ENCODE measurements at regions not wholly inside any gene's neighbourhood (a gene's known extent, or its start where the extent isn't known, plus 50 kb on each side); places are given as distances from the start of the nearest gene placed in this dataset.
"Not testable (repeated sequence)": the region's sequence is repeated elsewhere in the genome, so short reads cannot be mapped to it uniquely, and the experiment has no call there.

DNA sequence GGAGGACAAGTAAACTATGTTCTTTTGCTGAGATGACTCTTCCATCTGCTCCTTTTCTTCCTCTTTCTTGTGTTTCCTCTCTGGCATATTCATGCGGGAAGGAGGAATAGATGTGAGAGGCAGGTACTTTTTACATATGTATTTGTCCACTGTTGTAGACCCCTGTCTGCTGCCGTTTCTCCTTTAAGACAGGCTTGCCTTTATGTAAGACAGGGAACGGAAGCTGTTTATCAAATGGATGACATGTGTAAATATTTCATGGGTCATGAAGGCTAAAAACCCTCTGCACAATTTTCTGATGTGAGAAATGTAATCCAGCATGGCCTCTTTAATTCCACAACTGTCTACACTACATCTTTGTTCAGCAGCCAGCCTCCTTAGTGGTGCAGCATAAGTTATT, 1525.5 kb upstream of the NUDT12 start:
- DNase-seq: no peak

- no peak for DNase-seq
Measured at GRCh38 chr5:105057893-105058292, 1495.3 kb upstream of the NUDT12 start.

GRCh38 chr5:105057001-105057436, 1494.4 kb upstream of the NUDT12 start:
- no peak for DNase-seq

- DNase-seq: no peak
Measured at GRCh38 chr5:105054406-105054805, 1491.8 kb upstream of the NUDT12 start.

DNA sequence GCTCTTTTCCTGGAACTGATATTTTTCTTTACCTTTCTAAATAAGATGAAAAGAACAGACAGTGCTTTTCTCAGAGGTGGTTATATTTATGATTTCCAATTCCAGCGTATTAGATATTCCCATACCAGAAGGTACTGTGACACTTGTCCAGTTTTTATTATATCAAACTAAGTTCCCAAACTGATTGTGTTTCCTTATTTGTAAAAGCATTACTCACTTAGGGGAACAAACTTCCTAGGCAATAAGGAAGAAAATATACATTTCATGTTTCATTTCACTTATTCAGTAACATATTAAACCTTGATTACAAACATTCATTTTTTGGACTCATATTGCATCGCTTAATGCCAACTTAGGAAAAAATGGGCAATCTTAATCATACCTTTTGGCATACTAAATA, 1480.0 kb upstream of the NUDT12 start:
- DNase-seq: no peak

DNA sequence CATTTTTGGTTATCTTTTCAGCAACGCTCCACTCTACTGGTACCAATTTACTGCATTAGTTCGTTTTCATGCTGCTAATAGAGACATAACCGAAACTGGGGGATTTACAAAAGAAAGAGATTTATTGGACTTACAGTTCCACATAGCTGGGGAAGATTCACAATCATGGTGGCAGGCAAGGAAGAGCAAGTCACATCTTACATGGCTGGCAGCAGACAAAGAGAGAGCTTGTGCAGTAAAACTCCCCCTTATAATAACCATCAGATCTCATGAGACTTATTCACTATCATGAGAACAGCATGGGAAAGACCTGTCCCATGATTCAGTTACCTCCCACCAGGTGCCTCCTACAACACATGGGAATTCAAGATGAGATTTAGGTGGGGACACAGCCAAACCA, 1474.2 kb upstream of the NUDT12 start:
- not testable (repeated sequence) for DNase-seq

DNA sequence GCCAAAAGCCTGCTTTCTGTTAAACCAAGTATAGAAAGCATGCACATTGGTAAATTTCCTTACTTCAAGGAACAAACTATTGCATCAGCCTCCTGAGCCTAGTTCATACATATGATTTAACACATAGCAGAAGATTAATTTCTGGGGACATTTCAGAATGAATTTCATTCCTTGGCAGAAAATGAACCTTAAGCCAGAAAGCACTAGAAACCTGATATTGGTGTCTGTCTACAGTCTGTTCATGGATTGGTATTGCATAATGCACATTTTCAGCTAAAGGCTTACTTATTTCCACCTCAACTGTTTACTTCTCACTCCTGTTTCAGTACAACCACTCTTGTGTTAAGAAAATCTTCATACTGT, 1471.8 kb upstream of the NUDT12 start:
- DNase-seq: no peak

DNA sequence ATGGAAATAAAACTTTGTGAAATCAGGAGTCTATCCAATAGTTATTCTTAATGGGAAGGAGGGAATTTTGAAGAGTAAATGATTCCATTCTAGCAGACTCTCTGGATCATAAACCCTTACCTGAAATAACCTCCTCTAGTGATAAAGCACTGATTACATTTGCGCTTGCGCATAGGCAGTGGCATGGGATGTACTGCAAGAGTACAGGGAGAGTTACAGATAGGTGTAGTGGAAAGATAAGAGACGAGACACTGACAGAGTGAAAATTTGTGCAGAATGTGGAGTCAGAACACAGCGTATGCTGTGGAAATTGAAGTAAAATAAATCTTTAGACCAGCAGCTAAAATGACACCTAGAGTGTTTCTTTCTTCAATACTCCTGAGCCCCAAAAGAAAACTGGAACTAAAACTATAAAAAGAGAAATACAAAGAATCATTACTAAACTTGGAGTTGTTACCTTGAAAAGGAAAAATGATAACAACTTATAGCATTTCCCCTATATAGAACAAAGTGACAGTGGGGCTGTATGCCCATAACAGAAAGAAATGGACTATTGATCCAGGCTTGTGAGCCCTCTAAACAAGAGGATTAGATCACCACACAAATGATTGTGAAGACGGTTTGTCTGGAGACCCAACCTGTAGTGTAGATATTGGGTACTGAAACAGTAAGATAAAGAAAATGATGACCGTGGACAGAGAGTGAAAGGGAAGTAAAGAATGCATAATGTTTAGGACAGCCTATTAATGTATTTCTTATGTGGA, 1471.2 kb upstream of the NUDT12 start:
- no peak for DNase-seq

GRCh38 chr5:105032917-105033316, 1470.3 kb upstream of the NUDT12 start:
- no peak for DNase-seq

- no peak for DNase-seq
Measured at GRCh38 chr5:105030153-105030552, 1467.6 kb upstream of the NUDT12 start.

GRCh38 chr5:105015098-105015497, 1452.5 kb upstream of the NUDT12 start:
- no peak for DNase-seq

DNA sequence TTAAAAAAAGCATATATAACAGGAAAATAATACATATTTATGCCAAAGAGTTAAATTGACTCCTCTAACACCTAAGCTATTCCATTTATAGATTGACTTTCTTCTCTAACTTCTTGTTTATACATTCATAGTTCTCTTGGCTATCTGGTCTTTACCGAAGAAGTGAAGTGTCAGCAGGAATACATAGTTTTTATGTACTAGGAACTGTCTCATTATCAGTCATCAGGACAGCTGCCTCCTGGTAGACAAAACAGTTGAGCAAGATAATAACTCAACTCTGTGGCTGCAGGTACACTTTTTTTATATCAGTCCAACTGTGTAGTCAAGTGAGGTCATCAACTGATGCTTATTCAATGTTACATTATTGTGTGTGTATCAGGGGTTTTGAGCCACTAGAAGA, 1436.0 kb upstream of the NUDT12 start:
- DNase-seq: no peak

GRCh38 chr5:104998169-104998568, 1435.6 kb upstream of the NUDT12 start:
- no peak for DNase-seq

DNA sequence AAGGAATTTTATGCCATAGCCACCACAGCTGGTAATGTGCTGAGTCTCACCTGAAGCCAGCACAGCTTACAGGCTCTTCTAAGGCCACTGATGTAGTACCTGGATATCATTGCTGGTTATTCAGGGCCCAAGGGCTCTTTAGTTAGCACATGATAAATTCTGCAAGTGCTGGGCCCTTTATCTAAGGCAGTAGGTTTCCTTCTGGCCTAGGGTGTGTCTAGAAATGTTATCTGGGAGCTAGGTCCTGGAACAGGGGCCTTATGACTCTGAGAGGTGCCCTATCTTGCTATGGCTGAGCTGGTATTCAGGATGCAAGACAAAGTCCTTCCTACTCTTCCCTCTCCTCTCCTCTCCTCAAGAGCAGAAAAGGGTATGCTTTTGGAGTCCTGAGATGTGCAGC, 1424.5 kb upstream of the NUDT12 start:
- no peak for DNase-seq

GRCh38 chr5:104977529-104977928, 1414.9 kb upstream of the NUDT12 start:
- DNase-seq: no peak

GRCh38 chr5:104967806-104968410, 1405.3 kb upstream of the NUDT12 start:
- no peak for DNase-seq

GRCh38 chr5:104965006-104965405, 1402.4 kb upstream of the NUDT12 start:
- DNase-seq: no peak

GRCh38 chr5:104955479-104955878, 1392.9 kb upstream of the NUDT12 start:
- no peak for DNase-seq

GRCh38 chr5:104952876-104953275, 1390.3 kb upstream of the NUDT12 start:
- DNase-seq: no peak

GRCh38 chr5:104951829-104952228, 1389.2 kb upstream of the NUDT12 start:
- no peak for DNase-seq

GRCh38 chr5:104947076-104947475, 1384.5 kb upstream of the NUDT12 start:
- no peak for DNase-seq

- DNase-seq: no peak
Measured at GRCh38 chr5:104942735-104943134, 1380.1 kb upstream of the NUDT12 start.

DNA sequence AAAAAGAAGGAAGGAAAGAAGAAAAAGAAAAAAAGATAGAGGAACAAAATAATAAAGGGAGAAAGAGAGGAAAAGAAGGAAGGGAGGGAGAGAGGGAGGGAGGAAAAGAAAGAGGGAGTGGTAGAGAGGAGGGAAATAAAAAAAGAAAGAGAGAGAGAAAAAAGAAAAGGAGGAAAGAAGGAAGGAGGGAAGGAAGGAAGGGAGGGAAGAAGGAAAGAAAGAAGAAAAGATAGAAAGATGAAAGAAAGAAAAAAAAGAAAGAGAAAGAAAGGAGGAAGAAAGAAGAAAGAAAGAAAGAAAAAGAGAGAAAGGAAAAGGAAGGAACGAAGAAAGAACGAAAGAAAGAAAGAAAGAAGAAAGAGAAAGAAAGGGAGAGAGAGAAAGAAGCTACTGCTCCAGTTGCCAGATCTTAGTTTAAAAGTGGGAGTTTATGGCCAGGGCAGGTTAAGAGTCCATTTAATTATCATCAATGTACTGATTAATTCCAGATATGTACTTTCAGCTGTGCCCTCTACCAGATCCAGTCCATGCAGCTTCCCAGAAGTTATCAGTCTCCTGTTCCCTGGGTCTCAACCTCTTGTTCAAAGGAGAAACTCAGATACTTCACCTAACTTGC, 1378.5 kb upstream of the NUDT12 start:
- DNase-seq: no peak

- DNase-seq: no peak
Measured at GRCh38 chr5:104937598-104937997, 1375.0 kb upstream of the NUDT12 start.
